ENCODE measurements at regions not wholly inside any gene's neighbourhood (a gene's known extent, or its start where the extent isn't known, plus 50 kb on each side); places are given as distances from the start of the nearest gene placed in this dataset.

DNA sequence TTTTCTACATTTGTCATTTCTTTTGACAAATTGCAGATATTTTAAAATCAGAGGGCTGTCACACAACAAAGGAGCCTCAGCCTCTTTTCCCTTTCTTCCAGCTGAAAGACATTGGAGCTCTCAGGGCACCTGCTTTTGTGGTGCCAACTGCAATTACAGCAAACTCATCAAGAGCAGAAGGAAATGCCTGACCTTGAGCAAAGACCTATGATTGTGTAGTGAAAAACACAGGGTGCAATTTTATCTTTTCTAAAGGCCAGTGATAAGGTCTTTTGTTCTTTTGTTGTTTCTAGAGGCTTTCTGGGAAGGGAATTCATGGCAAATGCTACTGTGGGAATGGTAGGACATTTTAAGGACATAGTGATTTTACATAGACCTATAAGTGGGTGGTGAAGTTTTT, 214.3 kb downstream of the OXSM start:
- TF ChIP-seq, protein P1, sequence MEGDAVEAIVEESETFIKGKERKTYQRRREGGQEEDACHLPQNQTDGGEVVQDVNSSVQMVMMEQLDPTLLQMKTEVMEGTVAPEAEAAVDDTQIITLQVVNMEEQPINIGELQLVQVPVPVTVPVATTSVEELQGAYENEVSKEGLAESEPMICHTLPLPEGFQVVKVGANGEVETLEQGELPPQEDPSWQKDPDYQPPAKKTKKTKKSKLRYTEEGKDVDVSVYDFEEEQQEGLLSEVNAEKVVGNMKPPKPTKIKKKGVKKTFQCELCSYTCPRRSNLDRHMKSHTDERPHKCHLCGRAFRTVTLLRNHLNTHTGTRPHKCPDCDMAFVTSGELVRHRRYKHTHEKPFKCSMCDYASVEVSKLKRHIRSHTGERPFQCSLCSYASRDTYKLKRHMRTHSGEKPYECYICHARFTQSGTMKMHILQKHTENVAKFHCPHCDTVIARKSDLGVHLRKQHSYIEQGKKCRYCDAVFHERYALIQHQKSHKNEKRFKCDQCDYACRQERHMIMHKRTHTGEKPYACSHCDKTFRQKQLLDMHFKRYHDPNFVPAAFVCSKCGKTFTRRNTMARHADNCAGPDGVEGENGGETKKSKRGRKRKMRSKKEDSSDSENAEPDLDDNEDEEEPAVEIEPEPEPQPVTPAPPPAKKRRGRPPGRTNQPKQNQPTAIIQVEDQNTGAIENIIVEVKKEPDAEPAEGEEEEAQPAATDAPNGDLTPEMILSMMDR (IDR thresholded peaks at IDR 0.05) = no peak
- no peak for TF ChIP-seq POLR2A (IDR thresholded peaks at IDR 0.05)
- no peak for TF ChIP-seq EP300 (IDR thresholded peaks at IDR 0.05)

Measured in stomach (tissue), 4 donors.